ENCODE measurements at regions not wholly inside any gene's neighbourhood (a gene's known extent, or its start where the extent isn't known, plus 50 kb on each side); places are given as distances from the start of the nearest gene placed in this dataset.

DNA sequence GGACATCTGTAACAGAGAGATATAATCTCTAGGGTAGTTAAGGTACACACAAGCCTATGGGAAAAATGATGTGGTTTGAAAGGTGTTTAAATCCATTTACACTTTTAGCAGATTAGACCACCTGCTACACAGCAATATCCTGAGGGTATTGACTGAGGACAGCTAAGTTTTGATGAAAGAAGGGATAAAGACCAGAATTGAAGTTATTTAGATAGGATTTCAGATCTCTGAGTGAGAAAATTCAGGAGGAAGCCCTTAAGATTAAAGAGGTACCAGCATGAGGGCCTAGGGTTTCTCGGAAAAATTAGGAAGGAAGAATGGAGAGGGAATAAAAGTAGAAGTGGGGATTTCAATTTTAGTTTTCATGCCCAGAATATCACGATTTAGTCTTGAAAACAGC is 267.3 kb downstream of the COX7C start:
- TF ChIP-seq CTCF (IDR thresholded peaks at IDR 0.05) (no peak), POLR2A (IDR thresholded peaks at IDR 0.05) (no peak)

All from lower leg skin (tissue), 3 donors.